ENCODE measurements at regions not wholly inside any gene's neighbourhood (a gene's known extent, or its start where the extent isn't known, plus 50 kb on each side); places are given as distances from the start of the nearest gene placed in this dataset.

DNA sequence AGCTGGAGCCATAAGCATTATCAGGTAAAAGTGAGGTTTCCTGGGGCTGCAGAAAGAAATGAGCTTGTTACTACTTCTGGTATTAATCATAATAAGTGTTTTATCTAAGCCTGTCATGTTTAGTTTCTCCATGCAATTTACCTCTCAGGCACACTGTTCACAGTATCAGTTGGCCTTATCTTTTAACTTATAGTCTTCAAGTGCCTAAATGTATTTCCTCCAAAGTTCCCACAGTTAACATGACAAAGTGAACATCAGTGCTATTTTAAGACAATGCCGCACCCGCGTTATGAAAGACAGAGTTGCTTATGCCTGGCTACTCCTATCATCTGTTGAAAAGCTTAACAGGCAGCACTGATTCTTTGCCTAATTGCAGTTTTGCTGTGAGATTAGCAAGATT is 408.7 kb upstream of the FAM241A start:
- TF ChIP-seq, protein P1, sequence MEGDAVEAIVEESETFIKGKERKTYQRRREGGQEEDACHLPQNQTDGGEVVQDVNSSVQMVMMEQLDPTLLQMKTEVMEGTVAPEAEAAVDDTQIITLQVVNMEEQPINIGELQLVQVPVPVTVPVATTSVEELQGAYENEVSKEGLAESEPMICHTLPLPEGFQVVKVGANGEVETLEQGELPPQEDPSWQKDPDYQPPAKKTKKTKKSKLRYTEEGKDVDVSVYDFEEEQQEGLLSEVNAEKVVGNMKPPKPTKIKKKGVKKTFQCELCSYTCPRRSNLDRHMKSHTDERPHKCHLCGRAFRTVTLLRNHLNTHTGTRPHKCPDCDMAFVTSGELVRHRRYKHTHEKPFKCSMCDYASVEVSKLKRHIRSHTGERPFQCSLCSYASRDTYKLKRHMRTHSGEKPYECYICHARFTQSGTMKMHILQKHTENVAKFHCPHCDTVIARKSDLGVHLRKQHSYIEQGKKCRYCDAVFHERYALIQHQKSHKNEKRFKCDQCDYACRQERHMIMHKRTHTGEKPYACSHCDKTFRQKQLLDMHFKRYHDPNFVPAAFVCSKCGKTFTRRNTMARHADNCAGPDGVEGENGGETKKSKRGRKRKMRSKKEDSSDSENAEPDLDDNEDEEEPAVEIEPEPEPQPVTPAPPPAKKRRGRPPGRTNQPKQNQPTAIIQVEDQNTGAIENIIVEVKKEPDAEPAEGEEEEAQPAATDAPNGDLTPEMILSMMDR (IDR thresholded peaks at IDR 0.05) = no peak
- TF ChIP-seq POLR2AphosphoS5 (IDR thresholded peaks at IDR 0.05; ENCODE audit: low read depth, low read length) (no peak), TCF7L2 (IDR thresholded peaks at IDR 0.05; ENCODE audit: low read depth, low read length) (no peak)
- TF ChIP-seq, protein P2, sequence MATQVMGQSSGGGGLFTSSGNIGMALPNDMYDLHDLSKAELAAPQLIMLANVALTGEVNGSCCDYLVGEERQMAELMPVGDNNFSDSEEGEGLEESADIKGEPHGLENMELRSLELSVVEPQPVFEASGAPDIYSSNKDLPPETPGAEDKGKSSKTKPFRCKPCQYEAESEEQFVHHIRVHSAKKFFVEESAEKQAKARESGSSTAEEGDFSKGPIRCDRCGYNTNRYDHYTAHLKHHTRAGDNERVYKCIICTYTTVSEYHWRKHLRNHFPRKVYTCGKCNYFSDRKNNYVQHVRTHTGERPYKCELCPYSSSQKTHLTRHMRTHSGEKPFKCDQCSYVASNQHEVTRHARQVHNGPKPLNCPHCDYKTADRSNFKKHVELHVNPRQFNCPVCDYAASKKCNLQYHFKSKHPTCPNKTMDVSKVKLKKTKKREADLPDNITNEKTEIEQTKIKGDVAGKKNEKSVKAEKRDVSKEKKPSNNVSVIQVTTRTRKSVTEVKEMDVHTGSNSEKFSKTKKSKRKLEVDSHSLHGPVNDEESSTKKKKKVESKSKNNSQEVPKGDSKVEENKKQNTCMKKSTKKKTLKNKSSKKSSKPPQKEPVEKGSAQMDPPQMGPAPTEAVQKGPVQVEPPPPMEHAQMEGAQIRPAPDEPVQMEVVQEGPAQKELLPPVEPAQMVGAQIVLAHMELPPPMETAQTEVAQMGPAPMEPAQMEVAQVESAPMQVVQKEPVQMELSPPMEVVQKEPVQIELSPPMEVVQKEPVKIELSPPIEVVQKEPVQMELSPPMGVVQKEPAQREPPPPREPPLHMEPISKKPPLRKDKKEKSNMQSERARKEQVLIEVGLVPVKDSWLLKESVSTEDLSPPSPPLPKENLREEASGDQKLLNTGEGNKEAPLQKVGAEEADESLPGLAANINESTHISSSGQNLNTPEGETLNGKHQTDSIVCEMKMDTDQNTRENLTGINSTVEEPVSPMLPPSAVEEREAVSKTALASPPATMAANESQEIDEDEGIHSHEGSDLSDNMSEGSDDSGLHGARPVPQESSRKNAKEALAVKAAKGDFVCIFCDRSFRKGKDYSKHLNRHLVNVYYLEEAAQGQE (IDR thresholded peaks at IDR 0.05; ENCODE audit: insufficient read depth in 1 of 2, low read depth in 2 of 2, low read length in 1 of 2) = no peak
